ENCODE measurements at regions not wholly inside any gene's neighbourhood (a gene's known extent, or its start where the extent isn't known, plus 50 kb on each side); places are given as distances from the start of the nearest gene placed in this dataset.

DNA sequence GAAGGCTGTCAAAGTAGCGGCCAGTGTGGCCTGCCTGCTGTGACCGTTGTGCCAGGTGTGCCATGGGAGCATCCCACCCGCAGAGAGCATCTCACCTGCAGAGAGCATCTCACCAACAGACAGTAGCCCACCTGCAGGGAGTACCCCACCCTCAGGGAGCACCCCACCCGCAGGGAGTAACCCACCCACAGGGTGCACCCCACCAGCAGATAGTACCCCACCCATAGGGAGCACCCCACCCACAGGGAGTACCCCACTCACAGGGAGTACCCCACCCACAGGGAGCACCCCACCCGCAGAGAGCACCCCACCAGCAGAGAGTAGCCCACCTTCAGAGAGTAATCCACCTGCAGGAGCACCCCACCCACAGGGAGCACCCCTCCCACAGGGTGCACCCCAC lies 476.5 kb downstream of the TCERG1L start:
- Histone ChIP-seq H3K9ac (no peak overlapping the region), H3K9me2 (ENCODE audit: insufficient read depth) (no peaks in the 10 kb centered on the region), H2AFZ (no peak overlapping the region), H3K36me3 (ENCODE audit: low read depth) (no peaks in the 10 kb centered on the region), H3K9me3 (ENCODE audit: low read depth) (no peaks in the 10 kb centered on the region), H3K27me3 (replicated peaks; ENCODE audit: insufficient read depth) (no peaks in the 10 kb centered on the region), H4K20me1 (ENCODE audit: insufficient read depth) (no peaks in the 10 kb centered on the region), H3K79me2 (ENCODE audit: insufficient read depth) (no peaks in the 10 kb centered on the region), H3K27ac (no peak overlapping the region), H3K4me3 (no peak overlapping the region), H3K4me1 (ENCODE audit: insufficient read depth) (no peaks in the 10 kb centered on the region), H3K4me2 (ENCODE audit: unreplicated experiment) (no peak overlapping the region), H3F3A (ENCODE audit: insufficient read depth) (no peaks in the 10 kb centered on the region)
- in situ Hi-C loops (cut with MboI) = no loop called here
- TF ChIP-seq EZH2 (IDR thresholded peaks at IDR 0.05; ENCODE audit: insufficient read depth, poor library complexity, severe bottlenecking) = no peak
- no peak for TF ChIP-seq EZH2phosphoT487 (IDR thresholded peaks at IDR 0.05; ENCODE audit: insufficient read depth, low read depth)
- DNase-seq = no peak
- 48 to 51% methylated on average over 4 of the region's 5 CpGs for WGBS, 2 experiments (ENCODE audit: low coverage in 1 of 2, low lambda C conversion rate in 2 of 2, missing lambda C conversion rate in 2 of 2)

DNA sequence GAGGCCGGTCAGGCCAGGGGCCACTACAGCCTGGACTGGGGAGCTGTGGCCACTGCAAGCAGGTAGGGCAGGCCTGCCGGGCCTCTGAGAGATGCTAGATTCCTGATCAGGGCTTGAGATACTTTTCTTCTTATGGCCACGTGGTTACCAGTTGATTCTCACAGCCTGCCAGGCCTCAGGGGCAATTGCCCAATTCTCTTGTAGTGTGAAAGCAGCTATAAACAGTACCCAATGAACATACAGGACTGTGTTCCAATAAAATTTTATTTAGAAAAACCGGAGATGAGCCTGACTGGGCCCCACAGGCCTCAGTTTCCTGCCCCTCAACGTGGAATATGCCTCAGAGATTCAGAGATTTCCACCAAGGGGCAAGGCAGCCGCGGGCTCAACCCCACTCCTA lies 475.2 kb downstream of the TCERG1L start:
- H3K9me2 ChIP-seq (ENCODE audit: insufficient read depth) = no peaks in the 10 kb centered on the region
- H3K27ac ChIP-seq = no peak overlapping the region
- no peak overlapping the region for H3K4me2 ChIP-seq (ENCODE audit: unreplicated experiment)
- in situ Hi-C loops (cut with MboI) = no loop called here
- H4K20me1 ChIP-seq (ENCODE audit: insufficient read depth) = no peaks in the 10 kb centered on the region
- no peaks in the 10 kb centered on the region for H3K27me3 ChIP-seq (replicated peaks; ENCODE audit: insufficient read depth)
- no peaks in the 10 kb centered on the region for H3K4me1 ChIP-seq (ENCODE audit: insufficient read depth)
- no peaks in the 10 kb centered on the region for H3K9me3 ChIP-seq (ENCODE audit: low read depth)
- no peak overlapping the region for H3K4me3 ChIP-seq
- WGBS, 2 experiments (ENCODE audit: low coverage in 1 of 2, low lambda C conversion rate in 2 of 2, missing lambda C conversion rate in 2 of 2) = 39 to 41% methylated on average over 7 of the region's 7 CpGs
- DNase-seq = no peak
- H3K9ac ChIP-seq = no peak overlapping the region
- TF ChIP-seq EZH2phosphoT487 (IDR thresholded peaks at IDR 0.05; ENCODE audit: insufficient read depth, low read depth) (no peak), EZH2 (IDR thresholded peaks at IDR 0.05; ENCODE audit: insufficient read depth, poor library complexity, severe bottlenecking) (no peak)
- no peak overlapping the region for H2AFZ ChIP-seq
- H3K79me2 ChIP-seq (ENCODE audit: insufficient read depth) = no peaks in the 10 kb centered on the region
- H3K36me3 ChIP-seq (ENCODE audit: low read depth) = no peaks in the 10 kb centered on the region
- no peaks in the 10 kb centered on the region for H3F3A ChIP-seq (ENCODE audit: insufficient read depth)

DNA sequence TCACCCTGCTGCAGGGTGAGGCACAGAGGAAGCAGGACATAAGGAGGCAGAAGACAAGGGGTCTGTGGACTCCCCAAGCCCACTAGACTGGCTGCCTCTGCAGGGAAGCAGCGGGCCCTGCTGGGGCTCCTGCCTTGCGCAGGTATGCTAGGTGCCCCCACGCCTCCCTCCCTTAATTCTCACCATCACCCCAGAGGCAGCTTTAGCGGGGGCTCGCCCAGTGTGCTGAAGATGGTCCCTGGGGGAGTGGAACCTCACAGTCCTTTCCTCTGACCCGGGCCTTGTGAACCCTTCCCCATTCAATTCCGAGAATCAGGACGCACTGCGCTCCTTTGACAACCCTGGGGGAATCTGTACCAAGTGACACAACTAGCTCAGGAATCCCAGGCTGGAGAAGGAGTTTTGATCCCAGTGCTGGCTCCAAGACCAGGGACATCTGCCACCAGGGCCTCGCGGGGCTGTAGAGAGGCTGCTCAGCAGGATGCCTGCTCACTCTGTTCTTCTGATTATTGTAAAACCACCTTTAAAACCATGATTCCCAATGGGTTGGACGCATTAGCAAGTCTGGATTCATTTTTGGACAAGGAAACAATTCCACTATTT lies 468.4 kb downstream of the TCERG1L start:
- no peaks in the 10 kb centered on the region for H4K20me1 ChIP-seq (ENCODE audit: insufficient read depth)
- H3K9me2 ChIP-seq (ENCODE audit: insufficient read depth) = no peaks in the 10 kb centered on the region
- no peaks in the 10 kb centered on the region for H3K9me3 ChIP-seq (ENCODE audit: low read depth)
- no peak overlapping the region for H2AFZ ChIP-seq
- H3K27ac ChIP-seq = no peak overlapping the region
- no peaks in the 10 kb centered on the region for H3K27me3 ChIP-seq (replicated peaks; ENCODE audit: insufficient read depth)
- in situ Hi-C loops (cut with MboI) = no loop called here
- no peak overlapping the region for H3K4me3 ChIP-seq
- DNase-seq = no peak
- H3K9ac ChIP-seq = no peak overlapping the region
- WGBS, 2 experiments (ENCODE audit: low coverage in 1 of 2, low lambda C conversion rate in 2 of 2, missing lambda C conversion rate in 2 of 2) = 20 to 25% methylated on average over 12 of the region's 12 CpGs
- no peaks in the 10 kb centered on the region for H3K79me2 ChIP-seq (ENCODE audit: insufficient read depth)
- no peak overlapping the region for H3K4me2 ChIP-seq (ENCODE audit: unreplicated experiment)
- no peak for TF ChIP-seq EZH2phosphoT487 (IDR thresholded peaks at IDR 0.05; ENCODE audit: insufficient read depth, low read depth)
- TF ChIP-seq EZH2 (IDR thresholded peaks at IDR 0.05; ENCODE audit: insufficient read depth, poor library complexity, severe bottlenecking) = no peak
- no peaks in the 10 kb centered on the region for H3F3A ChIP-seq (ENCODE audit: insufficient read depth)
- H3K4me1 ChIP-seq (ENCODE audit: insufficient read depth) = no peaks in the 10 kb centered on the region
- H3K36me3 ChIP-seq (ENCODE audit: low read depth) = no peaks in the 10 kb centered on the region

GRCh38 chr10:130844310-130844709 lies 467.2 kb downstream of the TCERG1L start:
- no peak for DNase-seq

GRCh38 chr10:130847170-130847569 lies 464.4 kb downstream of the TCERG1L start:
- H3K4me3 ChIP-seq = no peak overlapping the region
- H3K9ac ChIP-seq = no peak overlapping the region
- H3K4me1 ChIP-seq (ENCODE audit: insufficient read depth) = no peaks in the 10 kb centered on the region
- no peaks in the 10 kb centered on the region for H4K20me1 ChIP-seq (ENCODE audit: insufficient read depth)
- no peak overlapping the region for H3K27ac ChIP-seq
- no peak for DNase-seq
- no peak overlapping the region for H3K4me2 ChIP-seq (ENCODE audit: unreplicated experiment)
- H2AFZ ChIP-seq = no peak overlapping the region
- H3K36me3 ChIP-seq (ENCODE audit: low read depth) = no peaks in the 10 kb centered on the region
- no peaks in the 10 kb centered on the region for H3F3A ChIP-seq (ENCODE audit: insufficient read depth)
- TF ChIP-seq EZH2phosphoT487 (IDR thresholded peaks at IDR 0.05; ENCODE audit: insufficient read depth, low read depth) (no peak), EZH2 (IDR thresholded peaks at IDR 0.05; ENCODE audit: insufficient read depth, poor library complexity, severe bottlenecking) (no peak)
- no peaks in the 10 kb centered on the region for H3K27me3 ChIP-seq (replicated peaks; ENCODE audit: insufficient read depth)
- no peaks in the 10 kb centered on the region for H3K9me2 ChIP-seq (ENCODE audit: insufficient read depth)
- no peaks in the 10 kb centered on the region for H3K79me2 ChIP-seq (ENCODE audit: insufficient read depth)
- WGBS, 2 experiments (ENCODE audit: low coverage in 1 of 2, low lambda C conversion rate in 2 of 2, missing lambda C conversion rate in 2 of 2) = 0% methylated on average over 1 of the region's 1 CpG
- in situ Hi-C loops (cut with MboI) = no loop called here
- H3K9me3 ChIP-seq (ENCODE audit: low read depth) = no peaks in the 10 kb centered on the region

More at GRCh38 chr10:130844310-130844709, 467.2 kb downstream of the TCERG1L start:
- Histone ChIP-seq H3K9me2 (ENCODE audit: insufficient read depth) (no peaks in the 10 kb centered on the region), H3K9me3 (ENCODE audit: low read depth) (no peaks in the 10 kb centered on the region), H3K36me3 (ENCODE audit: low read depth) (no peaks in the 10 kb centered on the region), H3K27ac (no peak overlapping the region), H3K79me2 (ENCODE audit: insufficient read depth) (no peaks in the 10 kb centered on the region), H4K20me1 (ENCODE audit: insufficient read depth) (no peaks in the 10 kb centered on the region), H3K4me3 (no peak overlapping the region), H3F3A (ENCODE audit: insufficient read depth) (no peaks in the 10 kb centered on the region), H3K27me3 (replicated peaks; ENCODE audit: insufficient read depth) (no peaks in the 10 kb centered on the region), H3K4me1 (ENCODE audit: insufficient read depth) (no peaks in the 10 kb centered on the region), H3K4me2 (ENCODE audit: unreplicated experiment) (no peak overlapping the region), H3K9ac (no peak overlapping the region), H2AFZ (no peak overlapping the region)
- TF ChIP-seq EZH2phosphoT487 (IDR thresholded peaks at IDR 0.05; ENCODE audit: insufficient read depth, low read depth) (no peak), EZH2 (IDR thresholded peaks at IDR 0.05; ENCODE audit: insufficient read depth, poor library complexity, severe bottlenecking) (no peak)
- 21 to 22% methylated on average over 7 of the region's 7 CpGs for WGBS, 2 experiments (ENCODE audit: low coverage in 1 of 2, low lambda C conversion rate in 2 of 2, missing lambda C conversion rate in 2 of 2)
- in situ Hi-C loops (cut with MboI) = no loop called here

Data from GM23248 (cell line).